Fibroblast of pulmonary artery (primary cell): ENCODE measurements at regions not wholly inside any gene's neighbourhood (a gene's known extent, or its start where the extent isn't known, plus 50 kb on each side); places are given as distances from the start of the nearest gene placed in this dataset.

Experiments
- DNase-seq: peaks from one replicate; pipeline ENCODE4 v3.0.0-alpha.2; 2010; ENCODE audit warnings: low read depth
- H3K4me3 ChIP-seq: replicated peaks from 2 replicates; pipeline ENCODE4 v1.5.1; 2011; ENCODE audit warnings: low read depth, mild to moderate bottlenecking, control low read depth, low read length, moderate library complexity
- TF ChIP-seq, protein P1 (sequence below): IDR thresholded peaks from 2 replicates; pipeline ENCODE4 v1.5.1; 2011; ENCODE audit warnings: mild to moderate bottlenecking, control low read depth, low read length, inconsistent platforms; ENCODE audit errors: missing control alignments

DNA sequence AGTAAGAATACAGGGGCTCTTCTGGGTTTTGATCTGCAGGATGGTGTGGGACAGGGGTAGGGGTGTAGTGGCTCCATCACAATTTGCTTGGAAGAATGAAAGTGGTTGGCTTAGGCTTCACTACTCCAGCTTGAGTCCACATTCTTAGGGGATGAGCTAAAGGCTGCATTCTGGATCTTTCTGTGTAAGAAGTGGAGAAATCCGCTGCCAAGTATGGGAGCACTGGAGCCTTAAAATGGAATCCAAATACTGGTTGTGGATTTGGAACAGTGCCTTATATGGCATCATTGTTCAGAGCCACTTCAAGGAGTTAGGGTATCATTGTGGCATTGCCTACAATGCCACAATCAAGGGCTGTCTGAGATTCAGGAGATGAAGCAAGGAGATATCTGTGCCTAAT is 187.1 kb downstream of the LMO4 start:
- TF ChIP-seq, protein P1, sequence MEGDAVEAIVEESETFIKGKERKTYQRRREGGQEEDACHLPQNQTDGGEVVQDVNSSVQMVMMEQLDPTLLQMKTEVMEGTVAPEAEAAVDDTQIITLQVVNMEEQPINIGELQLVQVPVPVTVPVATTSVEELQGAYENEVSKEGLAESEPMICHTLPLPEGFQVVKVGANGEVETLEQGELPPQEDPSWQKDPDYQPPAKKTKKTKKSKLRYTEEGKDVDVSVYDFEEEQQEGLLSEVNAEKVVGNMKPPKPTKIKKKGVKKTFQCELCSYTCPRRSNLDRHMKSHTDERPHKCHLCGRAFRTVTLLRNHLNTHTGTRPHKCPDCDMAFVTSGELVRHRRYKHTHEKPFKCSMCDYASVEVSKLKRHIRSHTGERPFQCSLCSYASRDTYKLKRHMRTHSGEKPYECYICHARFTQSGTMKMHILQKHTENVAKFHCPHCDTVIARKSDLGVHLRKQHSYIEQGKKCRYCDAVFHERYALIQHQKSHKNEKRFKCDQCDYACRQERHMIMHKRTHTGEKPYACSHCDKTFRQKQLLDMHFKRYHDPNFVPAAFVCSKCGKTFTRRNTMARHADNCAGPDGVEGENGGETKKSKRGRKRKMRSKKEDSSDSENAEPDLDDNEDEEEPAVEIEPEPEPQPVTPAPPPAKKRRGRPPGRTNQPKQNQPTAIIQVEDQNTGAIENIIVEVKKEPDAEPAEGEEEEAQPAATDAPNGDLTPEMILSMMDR: no peak
- no peak overlapping the region for H3K4me3 ChIP-seq
- peak; percentile 8 for DNase-seq

DNA sequence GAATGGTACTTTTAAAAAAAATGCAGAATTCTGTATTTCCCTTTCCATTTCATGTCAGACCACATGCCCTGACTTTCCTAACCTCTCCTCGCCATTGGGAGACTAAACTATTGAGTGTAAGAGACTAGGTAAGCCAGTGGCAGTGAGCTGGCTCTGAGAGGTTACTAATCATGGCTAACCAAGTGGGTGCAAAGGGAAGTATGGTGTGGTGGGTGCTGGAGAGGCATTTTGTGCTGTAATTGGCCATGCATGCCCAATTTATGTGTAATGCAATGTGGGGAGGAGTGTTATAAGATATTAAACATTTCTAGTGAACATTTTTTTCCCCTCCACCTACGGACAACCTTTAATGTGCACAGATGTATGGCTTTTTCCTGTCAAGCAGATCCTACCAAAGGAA is 190.1 kb downstream of the LMO4 start:
- DNase-seq: no peak
- no peak overlapping the region for H3K4me3 ChIP-seq
- TF ChIP-seq, protein P1: no peak

DNA sequence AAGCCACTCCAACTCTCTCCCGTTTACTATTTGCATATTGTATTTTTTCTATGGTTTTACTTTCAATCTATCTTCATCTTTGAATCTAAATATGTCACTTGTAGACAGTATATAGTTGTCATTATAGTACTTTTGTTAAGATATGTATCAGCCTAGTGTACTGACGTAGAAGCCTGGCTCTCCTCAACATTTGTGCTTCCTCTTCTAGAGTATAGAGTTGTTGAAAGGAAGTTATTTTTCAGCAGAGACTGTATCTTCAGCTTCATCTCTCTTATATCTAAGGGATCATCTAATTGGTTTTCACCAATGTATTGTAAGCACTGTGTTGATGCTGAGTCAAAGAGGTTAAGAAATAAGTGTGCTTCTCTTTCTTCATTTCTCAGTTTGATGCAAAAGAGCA is 192.8 kb downstream of the LMO4 start:
- TF ChIP-seq, protein P1: no peak

DNA sequence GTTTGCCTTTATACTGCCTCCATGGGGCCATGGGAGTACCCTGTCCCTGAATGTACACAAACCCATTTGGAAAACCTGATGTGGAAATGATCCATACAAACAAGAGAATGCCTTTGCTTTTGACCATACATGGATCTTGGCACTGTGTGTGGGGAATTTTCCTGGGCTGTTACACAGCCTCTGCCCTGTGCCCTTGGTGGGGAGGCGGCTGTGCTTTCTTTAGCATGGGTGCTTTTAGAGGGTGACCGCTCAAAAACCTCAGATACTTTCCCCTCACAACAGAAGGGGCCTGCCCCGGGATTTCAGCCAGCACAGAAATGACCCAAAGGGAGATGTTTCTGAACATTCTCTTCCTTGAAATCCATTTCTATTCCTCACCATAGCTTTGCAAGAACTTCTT is 194.8 kb downstream of the LMO4 start:
- TF ChIP-seq, protein P1: no peak
- no peak for DNase-seq
- H3K4me3 ChIP-seq: no peak overlapping the region

More for the DNA sequence above, 192.8 kb downstream of the LMO4 start:
- DNase-seq: no peak
- H3K4me3 ChIP-seq: no peak overlapping the region

DNA sequence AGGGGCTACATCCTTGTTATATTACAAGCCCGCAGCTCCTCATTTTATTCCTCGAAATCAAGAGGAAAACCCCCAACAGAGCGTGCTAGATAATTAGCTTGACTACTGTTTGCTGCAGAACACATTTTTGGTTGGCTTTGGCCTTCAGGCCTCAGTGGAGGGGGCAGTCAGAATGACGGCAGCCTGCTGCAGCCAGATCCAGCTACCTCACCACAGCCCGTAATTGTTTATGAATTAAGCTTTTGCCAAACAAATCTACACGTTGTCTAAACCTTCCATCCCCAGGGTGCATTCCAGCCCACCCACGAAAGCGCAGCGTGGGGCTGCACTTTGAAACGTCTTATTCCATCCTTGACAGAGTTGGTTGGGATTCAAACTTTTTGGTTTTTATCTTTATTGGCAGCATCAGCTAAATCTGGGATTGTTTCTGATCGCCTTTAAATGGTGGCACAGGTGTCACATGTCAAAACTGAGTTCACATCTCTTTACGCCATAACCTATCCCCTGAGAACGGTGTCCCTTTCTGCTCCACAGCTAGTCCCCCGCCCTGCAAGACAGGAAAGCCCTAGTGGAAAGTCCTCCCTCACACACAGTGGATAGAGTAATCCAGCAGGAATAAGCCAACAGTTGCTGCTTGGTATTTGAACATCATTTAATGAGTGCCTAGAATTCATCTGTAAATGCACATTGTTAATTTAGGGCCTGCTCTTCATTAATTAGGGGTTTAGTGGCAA is 195.5 kb downstream of the LMO4 start:
- no peak overlapping the region for H3K4me3 ChIP-seq
- DNase-seq: no peak
- TF ChIP-seq, protein P1: no peak

DNA sequence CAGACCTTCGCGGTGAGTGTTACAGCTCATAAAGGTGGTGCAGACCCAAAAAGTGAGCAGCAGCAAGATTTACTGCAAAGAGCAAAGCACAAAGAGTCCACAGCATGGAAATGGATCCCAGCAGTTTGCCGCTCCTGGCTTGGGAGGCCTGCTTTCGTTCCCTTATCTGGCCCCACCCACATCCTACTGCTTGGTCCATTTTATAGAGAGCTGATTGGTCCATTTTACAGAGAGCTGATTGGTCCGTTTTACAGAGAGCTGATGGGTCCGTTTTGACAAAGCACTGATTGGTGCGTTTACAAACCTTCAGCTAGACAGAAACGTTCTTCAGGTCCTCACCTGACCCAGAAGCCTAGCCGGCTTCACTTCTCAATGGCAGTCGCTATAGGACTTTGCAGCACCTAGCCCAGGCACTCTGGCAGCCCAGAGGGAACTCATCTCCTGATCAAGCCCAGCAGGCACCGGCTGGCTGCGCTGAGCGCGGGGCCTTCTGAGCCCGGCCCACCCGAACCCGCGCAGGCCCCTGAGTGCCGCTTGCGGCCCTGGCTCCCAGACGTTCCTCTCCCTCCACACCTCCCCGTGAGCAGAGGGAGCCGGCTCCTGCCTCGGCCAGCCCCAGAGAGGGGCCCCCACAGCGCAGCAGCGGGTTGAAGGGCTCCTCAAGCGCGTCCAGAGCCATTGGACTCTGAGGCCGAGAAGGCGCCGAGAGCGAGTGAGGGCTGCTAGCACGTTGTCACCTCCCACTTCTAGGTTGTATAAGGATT is 200.3 kb downstream of the LMO4 start:
- TF ChIP-seq, protein P1: no peak
- H3K4me3 ChIP-seq: no peak overlapping the region
- DNase-seq: no peak
